ENCODE measurements at regions not wholly inside any gene's neighbourhood (a gene's known extent, or its start where the extent isn't known, plus 50 kb on each side); places are given as distances from the start of the nearest gene placed in this dataset.
"Not testable (repeated sequence)": the region's sequence is repeated elsewhere in the genome, so short reads cannot be mapped to it uniquely, and the experiment has no call there.

GRCh38 chr18:1658908-1659566, 754.4 kb downstream of the ADCYAP1 start:
- DNase-seq (ENCODE audit: low read depth in 3 of 3, low spot score in 1 of 3), result no peak

DNA sequence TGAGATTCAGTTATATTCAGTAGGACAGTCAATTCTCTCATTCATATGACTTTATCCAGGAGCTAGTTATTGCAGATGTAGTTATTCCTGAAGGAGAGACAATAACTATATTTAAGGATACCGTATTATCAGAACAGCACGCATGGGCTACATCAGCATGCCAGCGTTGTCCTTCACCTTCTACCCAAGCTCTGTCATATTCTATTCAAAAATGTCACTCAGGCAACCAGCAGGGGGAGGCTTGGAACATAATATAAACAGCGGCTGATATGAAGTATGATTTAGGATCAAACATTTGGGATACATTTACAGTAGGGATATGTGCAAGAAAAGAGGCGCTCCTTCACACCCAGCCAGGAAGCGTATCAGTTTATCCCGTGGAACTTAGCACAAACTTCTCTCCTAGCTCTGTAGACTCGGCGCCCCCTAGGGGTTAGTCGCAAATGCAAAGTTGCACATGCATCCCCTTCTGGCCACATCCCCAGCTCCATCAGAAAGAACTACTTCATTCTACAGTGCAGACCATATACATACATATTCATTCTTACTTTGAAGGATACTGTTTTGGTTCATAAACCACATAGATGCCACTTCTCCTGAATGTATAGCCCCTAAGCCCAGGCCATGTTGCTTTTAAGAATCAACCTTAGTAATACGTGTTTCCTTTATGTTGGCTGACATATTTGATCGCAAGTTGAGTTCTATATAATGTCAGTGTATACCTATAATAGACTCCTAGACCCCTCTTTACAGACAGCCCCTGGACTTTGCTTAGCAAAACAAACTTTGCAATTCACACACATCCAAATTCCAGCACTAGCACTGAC, 759.4 kb downstream of the ADCYAP1 start:
- DNase-seq (ENCODE audit: low read depth in 3 of 3, low spot score in 1 of 3), result no peak

DNA sequence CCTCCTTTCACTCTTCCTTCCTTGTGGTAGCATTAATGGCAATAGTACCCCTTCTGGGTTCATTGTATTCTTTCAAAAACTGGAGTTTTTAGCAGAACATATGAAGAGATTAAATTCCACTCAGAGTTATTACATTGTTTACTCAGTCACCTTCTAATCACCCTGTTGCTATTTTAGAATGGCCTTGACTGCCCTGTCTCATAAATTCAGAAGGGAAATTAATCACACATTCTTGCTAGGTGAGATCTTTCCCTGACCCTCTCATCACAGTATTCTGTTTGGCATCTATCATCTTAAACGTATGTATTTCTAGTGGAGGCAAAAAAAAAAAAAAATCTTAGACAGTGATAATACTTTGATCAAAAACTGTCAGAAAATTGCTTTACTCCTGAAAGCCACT, 760.4 kb downstream of the ADCYAP1 start:
- DNase-seq (ENCODE audit: low read depth in 3 of 3, low spot score in 1 of 3), result no peak

GRCh38 chr18:1668279-1668678, 763.6 kb downstream of the ADCYAP1 start:
- DNase-seq (ENCODE audit: low read depth in 3 of 3, low spot score in 1 of 3), result no peak

DNA sequence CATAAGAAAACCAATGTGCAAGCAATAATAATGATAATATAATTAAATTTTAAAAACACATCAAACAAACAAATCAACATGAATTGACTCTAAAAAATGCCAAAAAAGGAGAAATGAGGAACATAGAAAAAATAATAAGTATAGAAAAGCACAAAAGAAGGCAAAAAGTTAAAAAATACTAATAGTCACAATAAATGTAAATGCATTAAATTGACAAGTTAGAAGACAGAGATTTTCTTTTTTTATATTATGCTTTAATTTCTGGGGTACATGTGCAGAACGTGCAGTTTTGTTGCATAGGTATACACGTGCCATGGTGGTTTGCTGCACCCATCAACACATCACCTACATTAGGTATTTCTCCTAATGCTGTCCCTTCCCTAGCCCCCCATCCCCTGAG, 767.0 kb downstream of the ADCYAP1 start:
- DNase-seq (ENCODE audit: low read depth in 3 of 3, low spot score in 1 of 3), result not testable (repeated sequence)

- DNase-seq (ENCODE audit: low read depth in 3 of 3, low spot score in 1 of 3), result no peak
Observed at GRCh38 chr18:1676387-1676786, 771.7 kb downstream of the ADCYAP1 start.

DNA sequence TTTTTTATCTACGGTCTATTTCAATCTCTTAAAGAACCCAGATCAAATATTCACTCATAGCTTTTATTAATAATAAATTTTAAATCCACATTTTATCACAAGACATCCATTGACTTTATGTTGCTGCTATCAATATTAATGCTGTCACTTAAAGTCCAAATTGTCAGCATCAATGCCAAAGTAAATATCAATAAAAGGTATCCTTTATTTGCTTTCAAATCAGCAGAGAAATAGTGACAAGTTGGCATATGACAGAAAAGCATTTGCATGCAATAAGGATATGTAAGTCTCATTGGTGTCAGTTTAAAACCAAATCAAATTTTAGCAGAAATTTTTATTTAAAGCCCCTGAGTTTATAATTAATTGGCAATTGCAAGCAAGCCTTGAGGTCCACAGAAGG, 775.4 kb downstream of the ADCYAP1 start:
- DNase-seq (ENCODE audit: low read depth in 3 of 3, low spot score in 1 of 3), result no peak

DNA sequence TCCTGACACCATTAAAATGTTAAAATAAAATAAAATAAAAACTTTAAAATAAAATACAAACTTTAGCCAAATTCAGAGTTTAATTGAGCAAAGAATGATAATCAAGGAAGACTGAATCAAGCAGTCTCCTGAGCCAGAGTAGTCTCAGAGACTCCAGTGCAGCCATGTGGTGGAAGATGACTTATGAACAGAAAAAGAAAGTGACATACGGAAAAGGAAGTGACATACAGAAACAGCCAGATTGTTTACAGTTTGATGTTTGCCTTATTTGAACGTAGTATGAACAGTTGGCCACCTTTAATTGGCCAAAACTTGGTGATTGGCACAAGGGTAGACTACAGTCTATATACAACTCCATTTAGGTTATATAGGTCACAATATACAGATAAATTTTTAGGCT, 787.2 kb downstream of the ADCYAP1 start:
- no peak for DNase-seq (ENCODE audit: low read depth in 3 of 3, low spot score in 1 of 3)

GRCh38 chr18:1708006-1708405, 803.3 kb downstream of the ADCYAP1 start:
- no peak for DNase-seq (ENCODE audit: low read depth in 3 of 3, low spot score in 1 of 3)

- no peak for DNase-seq (ENCODE audit: low read depth in 3 of 3, low spot score in 1 of 3)
Observed at GRCh38 chr18:1710114-1710513, 805.4 kb downstream of the ADCYAP1 start.

- DNase-seq (ENCODE audit: low read depth in 3 of 3, low spot score in 1 of 3), result no peak
Observed at GRCh38 chr18:1732143-1732542, 827.5 kb downstream of the ADCYAP1 start.

DNA sequence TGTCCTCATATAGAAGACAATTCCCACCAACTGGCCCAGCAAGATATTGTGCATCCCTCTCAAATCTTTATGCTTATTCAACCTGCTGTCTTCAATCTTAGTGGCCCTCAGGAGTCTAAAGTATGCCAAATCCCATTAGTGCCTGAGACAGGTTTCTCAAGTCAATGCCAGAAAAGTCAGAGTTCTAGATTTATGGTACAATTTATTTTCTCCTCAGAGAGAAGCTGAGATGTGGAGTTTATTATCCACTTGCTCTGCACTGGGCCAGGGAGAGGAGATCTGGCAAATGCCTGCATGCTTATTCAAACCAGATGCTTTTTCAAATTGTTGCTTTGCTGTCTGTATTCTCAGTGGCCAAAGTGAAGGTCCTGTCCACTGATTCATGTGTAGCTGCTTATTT, 825.2 kb downstream of the METTL4 start:
- no peak for DNase-seq (ENCODE audit: low read depth in 3 of 3, low spot score in 1 of 3)

DNA sequence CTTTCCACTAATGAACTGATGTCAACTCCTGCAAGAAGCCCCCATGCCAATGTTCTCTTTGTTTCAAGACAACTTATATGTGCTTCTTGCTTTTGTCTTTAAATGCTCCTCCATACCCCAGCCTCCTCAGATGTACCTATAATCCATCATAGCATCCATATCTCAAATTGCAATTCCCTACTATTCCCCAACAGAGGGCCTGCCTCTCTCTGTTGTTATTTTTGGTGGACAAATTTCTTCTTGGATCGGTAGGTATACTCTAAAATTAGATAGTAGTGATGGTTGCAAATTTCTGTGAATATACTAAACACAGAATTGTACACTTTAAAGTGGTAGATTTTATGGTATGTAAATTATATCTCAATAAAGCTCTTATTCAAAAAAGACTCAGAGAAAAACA, 820.1 kb downstream of the METTL4 start:
- DNase-seq (ENCODE audit: low read depth in 3 of 3, low spot score in 1 of 3), result no peak

- DNase-seq (ENCODE audit: low read depth in 3 of 3, low spot score in 1 of 3), result no peak
Observed at GRCh38 chr18:1760901-1761300, 810.4 kb downstream of the METTL4 start.

DNA sequence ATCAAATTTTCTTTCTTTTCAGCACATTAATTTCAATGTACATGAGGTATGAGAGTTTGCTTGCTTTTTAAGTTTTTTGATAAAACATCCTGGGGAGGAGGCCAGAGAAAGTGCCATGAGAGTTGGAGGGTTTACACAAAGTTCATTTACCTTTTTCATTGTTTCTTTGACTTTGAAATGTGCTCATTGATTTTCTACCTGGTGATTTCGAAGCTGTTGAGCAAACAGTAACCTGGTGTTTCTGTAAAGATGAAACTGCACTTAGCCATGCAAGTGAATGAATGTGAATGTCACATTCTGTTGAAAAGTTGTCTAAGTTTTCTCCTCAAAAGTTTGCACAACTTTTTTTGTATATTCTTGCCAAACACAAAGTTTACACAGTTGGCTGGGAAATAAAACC, 797.0 kb downstream of the METTL4 start:
- DNase-seq (ENCODE audit: low read depth in 3 of 3, low spot score in 1 of 3), result no peak

DNA sequence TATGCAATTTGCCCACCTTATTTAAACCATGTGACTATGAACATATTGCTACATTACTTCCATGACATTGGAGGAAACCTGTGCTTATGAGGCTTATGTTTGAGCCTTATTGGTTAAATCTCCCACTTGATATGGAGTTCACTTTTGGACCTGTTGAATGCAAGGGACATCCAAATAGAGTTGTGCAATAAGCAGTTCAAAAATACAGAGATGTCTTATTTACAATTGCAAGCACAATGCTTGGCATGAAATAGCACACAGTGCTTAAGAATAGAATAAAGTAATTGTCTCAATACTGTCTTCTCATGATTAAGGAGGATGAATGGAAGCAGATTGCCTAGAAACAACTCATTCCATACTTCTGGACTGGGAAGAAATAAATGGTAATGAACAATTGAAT, 793.5 kb downstream of the METTL4 start:
- no peak for DNase-seq (ENCODE audit: low read depth in 3 of 3, low spot score in 1 of 3)

DNA sequence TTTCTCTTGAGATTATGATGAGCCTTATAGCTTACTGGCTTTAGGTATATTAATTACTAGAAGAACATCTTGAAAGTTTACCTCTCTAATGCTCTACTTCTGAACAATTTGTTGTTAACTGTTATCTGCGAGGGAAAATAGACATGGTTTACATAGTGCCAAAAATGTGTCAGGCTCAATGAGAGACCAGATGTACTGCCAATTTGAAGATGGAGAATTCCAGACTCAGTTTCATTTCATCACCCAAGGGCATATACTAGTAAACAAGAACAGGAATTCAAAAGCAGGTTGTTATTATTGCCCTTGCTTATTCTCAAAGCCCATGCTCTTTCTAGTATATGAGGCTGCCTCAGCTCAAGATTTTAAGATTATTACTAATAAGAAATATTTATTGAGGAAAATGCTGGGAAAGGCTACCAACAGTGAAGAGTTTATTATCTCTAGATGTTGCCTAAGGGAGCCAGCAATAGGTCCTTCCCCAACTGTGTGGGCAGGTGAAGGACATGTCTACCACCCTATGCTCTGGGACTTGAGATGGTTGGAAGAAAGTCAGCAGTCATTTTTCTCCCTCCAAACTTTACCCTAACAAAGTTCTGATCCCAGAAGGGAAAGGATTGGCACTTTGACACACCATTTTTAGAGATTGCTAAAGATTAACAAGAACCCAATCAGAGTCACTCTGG, 792.7 kb downstream of the METTL4 start:
- DNase-seq (ENCODE audit: low read depth in 3 of 3, low spot score in 1 of 3), result no peak

- no peak for DNase-seq (ENCODE audit: low read depth in 3 of 3, low spot score in 1 of 3)
Observed at GRCh38 chr18:1779587-1779986, 791.7 kb downstream of the METTL4 start.

DNA sequence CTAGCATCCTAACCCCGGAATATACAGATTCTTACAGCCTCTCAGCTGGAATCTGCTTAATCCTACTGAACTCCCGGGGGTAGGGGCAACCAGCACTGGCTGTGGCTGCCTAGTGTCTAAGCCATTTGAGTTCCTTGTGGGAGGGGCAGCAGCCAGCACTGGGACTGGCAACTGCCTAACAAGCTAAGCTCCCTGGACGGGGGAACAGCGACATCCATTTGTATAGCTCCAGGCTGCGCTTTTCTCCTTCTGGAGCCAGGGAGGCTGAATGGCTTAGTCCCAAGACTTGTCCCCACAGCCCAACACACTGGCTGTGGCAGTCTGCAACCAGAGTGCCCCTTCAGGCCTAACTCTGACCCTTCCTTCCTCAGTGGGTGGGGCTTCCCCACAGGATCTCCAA, 787.2 kb downstream of the METTL4 start:
- DNase-seq (ENCODE audit: low read depth in 3 of 3, low spot score in 1 of 3), result no peak

DNA sequence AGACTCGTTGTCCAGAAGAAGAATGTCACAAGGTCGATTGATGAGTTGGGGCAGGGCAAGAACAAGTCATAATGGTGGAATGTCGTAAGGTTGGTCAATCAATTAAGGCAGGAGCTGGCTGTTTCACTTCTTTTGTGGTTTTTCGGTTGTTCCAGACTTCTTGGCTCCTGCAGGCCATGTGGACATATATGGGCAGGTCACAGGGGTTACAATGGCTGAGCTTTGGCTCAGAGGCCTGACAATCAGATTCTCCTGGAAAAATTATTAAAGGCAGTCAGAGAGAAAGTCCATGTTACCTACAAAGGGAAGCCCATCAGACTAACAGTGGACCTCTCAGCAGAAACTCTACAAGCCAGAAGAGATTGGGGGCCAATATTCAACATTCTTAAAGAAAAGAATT, 785.3 kb downstream of the METTL4 start:
- DNase-seq (ENCODE audit: low read depth in 3 of 3, low spot score in 1 of 3), result not testable (repeated sequence)

DNA sequence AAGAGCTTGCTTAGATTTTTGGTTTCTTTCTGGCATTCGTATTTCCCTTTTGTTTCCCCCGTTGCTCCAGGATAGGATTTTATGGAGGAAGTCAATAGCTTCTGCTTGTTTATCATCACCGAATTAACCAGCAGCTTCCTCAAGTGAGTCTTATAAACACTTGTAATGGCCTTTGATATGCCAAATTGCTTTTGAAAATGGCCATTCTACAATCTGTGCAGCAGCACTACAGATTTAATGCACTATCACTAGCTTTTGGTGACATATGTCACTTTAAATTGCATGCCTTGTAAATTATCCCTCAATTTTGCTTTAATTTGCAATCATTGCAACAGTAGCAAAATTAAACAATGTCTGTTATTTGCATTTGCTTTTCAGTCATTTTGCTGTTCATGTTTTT, 774.7 kb downstream of the METTL4 start:
- no peak for DNase-seq (ENCODE audit: low read depth in 3 of 3, low spot score in 1 of 3)

GRCh38 chr18:1797235-1797634, 774.1 kb downstream of the METTL4 start:
- DNase-seq (ENCODE audit: low read depth in 3 of 3, low spot score in 1 of 3), result no peak
